ENCODE measurements at regions not wholly inside any gene's neighbourhood (a gene's known extent, or its start where the extent isn't known, plus 50 kb on each side); places are given as distances from the start of the nearest gene placed in this dataset.
"Not testable (repeated sequence)": the region's sequence is repeated elsewhere in the genome, so short reads cannot be mapped to it uniquely, and the experiment has no call there.

DNA sequence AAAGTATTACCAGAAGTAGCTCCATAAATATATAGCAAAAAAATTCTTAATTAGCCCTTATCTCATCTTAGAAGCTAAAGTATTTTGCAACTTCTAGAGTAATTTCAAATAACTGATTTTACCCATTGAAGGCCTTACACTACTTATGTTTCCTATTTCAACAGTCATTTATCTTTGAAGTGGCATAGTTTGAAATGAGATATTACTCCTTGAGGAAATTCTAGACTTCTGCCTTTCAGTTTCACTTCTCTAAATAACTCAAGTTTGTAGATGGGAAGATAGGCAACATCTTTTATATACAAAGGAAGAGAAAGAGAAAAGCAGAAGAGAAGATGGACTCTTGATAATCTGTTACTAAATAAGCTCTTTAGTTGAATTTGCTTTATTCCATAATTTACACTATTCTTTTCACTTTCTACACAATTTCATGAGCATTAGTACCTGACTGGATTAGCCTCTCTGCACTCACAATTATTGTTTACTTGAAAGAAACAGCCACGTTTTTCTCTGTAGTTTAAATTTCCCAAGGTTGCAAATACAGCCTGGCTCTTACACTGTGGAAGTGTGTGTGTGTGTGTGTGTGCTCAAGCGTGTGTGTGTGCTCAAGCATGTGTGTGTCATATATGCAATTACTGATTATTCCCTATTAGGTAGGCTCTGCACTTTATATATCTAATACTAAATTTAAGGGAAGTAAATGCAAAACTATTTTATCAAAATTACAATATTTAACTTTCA is 60.6 kb upstream of the EMB start:
- POLR2A ChIA-PET: interaction anchor here (0.6 to 1.3 kb wide), 6 partner anchors 10 to 166 kb away, joined by 3 to 13 read pairs (median 4); partner anchors contain the start of gene EMB
- H3K27me3 Mint-ChIP-seq: no peaks in the 10 kb centered on the region
- H3K36me3 Mint-ChIP-seq (ENCODE audit: low read depth): no peaks in the 10 kb centered on the region
- intact Hi-C loops (cut with micrococcal nuclease): loop anchor here (1.0 to 5.0 kb wide), 4 partner anchors 56 to 167 kb away; partner anchors contain the start of gene EMB
- H3K9me3 Mint-ChIP-seq: peaks cover 2% of the 10 kb centered on the region
- peaks cover 15% of the 10 kb centered on the region for H3K4me1 Mint-ChIP-seq
- peak; percentile 92 for ATAC-seq (ENCODE audit: low read depth)
- CTCF ChIA-PET: interaction anchor here (0.6 to 1.0 kb wide), 2 partner anchors 19 to 61 kb away, joined by 3 read pairs; partner anchors contain the start of gene EMB
- no peak for DNase-seq
- TF ChIP-seq CTCF (IDR thresholded peaks at IDR 0.05): no peak
- H3K27ac Mint-ChIP-seq: peak overlapping the region; percentile 82
- peak overlapping the region; percentile 44 for H3K4me3 Mint-ChIP-seq

DNA sequence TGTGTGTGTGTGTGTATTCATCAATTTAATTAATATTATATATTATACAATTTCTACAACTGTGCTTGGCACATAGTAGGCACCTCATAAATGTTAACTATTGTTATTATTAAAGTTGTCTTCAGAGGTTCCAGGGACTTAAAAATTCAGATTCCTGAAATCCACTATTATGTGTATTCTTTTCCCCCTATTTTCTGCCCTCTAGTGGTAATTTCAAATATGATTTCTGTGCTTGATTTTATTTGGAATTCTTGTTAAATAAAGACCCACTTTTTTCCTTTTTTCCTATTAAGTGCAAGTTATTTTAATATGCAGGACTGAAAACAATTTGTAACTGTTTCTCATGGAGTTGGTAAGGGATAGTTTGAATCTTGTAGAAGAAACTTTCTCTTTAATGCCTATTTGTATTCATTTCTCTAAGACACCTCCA is 72.0 kb upstream of the EMB start:
- H3K27me3 Mint-ChIP-seq; H3K4me3 Mint-ChIP-seq; ATAC-seq (ENCODE audit: low read depth); H3K4me1 Mint-ChIP-seq; H3K27ac Mint-ChIP-seq; POLR2A ChIA-PET; H3K9me3 Mint-ChIP-seq; DNase-seq; H3K36me3 Mint-ChIP-seq (ENCODE audit: low read depth): not testable (repeated sequence)
- intact Hi-C loops (cut with micrococcal nuclease): loop anchor here (1.0 to 5.0 kb wide), 2 partner anchors 73 to 186 kb away; no protein-coding TSS in a partner anchor
- CTCF ChIA-PET: interaction anchor here (1.2 to 2.7 kb wide), 2 partner anchors 72 to 238 kb away, joined by 3 to 12 read pairs; partner anchors contain the start of gene EMB
- peak; percentile 38 for TF ChIP-seq CTCF (IDR thresholded peaks at IDR 0.05)

DNA sequence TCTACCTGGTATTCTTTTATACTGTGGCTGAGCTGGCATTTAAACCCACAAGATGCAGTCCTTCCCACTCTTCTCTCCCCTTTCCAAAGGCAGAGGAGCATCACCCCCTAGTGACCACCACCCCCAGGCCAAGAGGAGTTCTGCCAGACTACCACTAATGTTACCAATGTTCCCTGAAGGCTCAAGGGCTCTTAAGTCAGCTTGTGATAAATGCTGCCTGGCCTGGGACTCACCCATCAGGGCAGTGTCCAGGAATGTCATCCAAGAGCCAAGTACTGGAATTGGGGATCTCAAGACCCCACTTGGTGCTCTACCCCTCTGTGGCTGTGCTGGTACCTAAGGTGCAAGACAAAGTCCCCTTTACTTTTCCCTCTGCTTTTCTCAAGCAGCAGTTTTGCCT is 80.0 kb upstream of the EMB start:
- DNase-seq; ATAC-seq (ENCODE audit: low read depth); POLR2A ChIA-PET; H3K4me1 Mint-ChIP-seq; H3K36me3 Mint-ChIP-seq (ENCODE audit: low read depth); intact Hi-C loops (cut with micrococcal nuclease); H3K27me3 Mint-ChIP-seq; H3K9me3 Mint-ChIP-seq; H3K4me3 Mint-ChIP-seq; H3K27ac Mint-ChIP-seq; CTCF ChIA-PET: not testable (repeated sequence)

GRCh38 chr5:50527514-50528060 is 86.5 kb upstream of the EMB start:
- intact Hi-C loops (cut with micrococcal nuclease); H3K27ac Mint-ChIP-seq; H3K4me3 Mint-ChIP-seq; DNase-seq; H3K4me1 Mint-ChIP-seq; H3K27me3 Mint-ChIP-seq; POLR2A ChIA-PET; H3K36me3 Mint-ChIP-seq (ENCODE audit: low read depth); ATAC-seq (ENCODE audit: low read depth); CTCF ChIA-PET; H3K9me3 Mint-ChIP-seq: not testable (repeated sequence)

- Mint-ChIP-seq H3K27me3 (no peaks in the 10 kb centered on the region), H3K36me3 (ENCODE audit: low read depth) (no peaks in the 10 kb centered on the region), H3K4me3 (no peak overlapping the region), H3K4me1 (peaks cover 21% of the 10 kb centered on the region), H3K27ac (no peak overlapping the region), H3K9me3 (no peaks in the 10 kb centered on the region)
- TF ChIP-seq CTCF (IDR thresholded peaks at IDR 0.05): no peak
- POLR2A ChIA-PET: no interaction called here
- ATAC-seq (ENCODE audit: low read depth) (peak; percentile 18), DNase-seq (no peak)
- CTCF ChIA-PET: interaction anchor here (0.6 kb wide), 1 partner anchor 24 kb away, joined by 3 read pairs; no protein-coding TSS in a partner anchor
- intact Hi-C loops (cut with micrococcal nuclease): no loop called here
Observed at GRCh38 chr5:50535393-50535792, 94.3 kb upstream of the EMB start.

- H3K27ac Mint-ChIP-seq; intact Hi-C loops (cut with micrococcal nuclease); H3K4me3 Mint-ChIP-seq; H3K9me3 Mint-ChIP-seq; H3K36me3 Mint-ChIP-seq (ENCODE audit: low read depth); H3K27me3 Mint-ChIP-seq; POLR2A ChIA-PET; DNase-seq: not testable (repeated sequence)
- peak; percentile 40 for ATAC-seq (ENCODE audit: low read depth)
- H3K4me1 Mint-ChIP-seq: peaks cover 21% of the 10 kb centered on the region
- CTCF ChIA-PET: interaction anchor here (0.6 kb wide), 1 partner anchor 37 kb away, joined by 3 read pairs; no protein-coding TSS in a partner anchor
Observed at GRCh38 chr5:50537534-50537933, 96.4 kb upstream of the EMB start.

All from activated B cell treated with CpG ODN at 0.5 μM for 24 hours (primary cell).